Astrocyte of the spinal cord (primary cell): ENCODE measurements at regions not wholly inside any gene's neighbourhood (a gene's known extent, or its start where the extent isn't known, plus 50 kb on each side); places are given as distances from the start of the nearest gene placed in this dataset.

Experiments used
- DNase-seq: peaks from one replicate; pipeline ENCODE4 v3.0.0; 2011; ENCODE audit warnings: low read depth, low spot score
- H3K4me3 ChIP-seq: 2 replicates; pipeline ENCODE4 v1.5.1; 2011; ENCODE audit warnings: low read depth, mild to moderate bottlenecking, low read length, moderate library complexity
- in situ Hi-C: cut with HindIII; loops from 2 replicates; pipeline ENCODE4 v1.10.0; 2017; ENCODE audit warnings: low sequenced_read_pairs
- TF ChIP-seq, protein P1 (sequence below): IDR thresholded peaks from 2 replicates; pipeline ENCODE4 v1.5.1; 2012; ENCODE audit warnings: low read depth, mild to moderate bottlenecking, low read length, inconsistent platforms

GRCh38 chr14:89053303-89053702 lies 228.9 kb downstream of the TTC8 start:
- H3K4me3 ChIP-seq: no peak overlapping the region
- DNase-seq: no peak
- TF ChIP-seq, protein P1, sequence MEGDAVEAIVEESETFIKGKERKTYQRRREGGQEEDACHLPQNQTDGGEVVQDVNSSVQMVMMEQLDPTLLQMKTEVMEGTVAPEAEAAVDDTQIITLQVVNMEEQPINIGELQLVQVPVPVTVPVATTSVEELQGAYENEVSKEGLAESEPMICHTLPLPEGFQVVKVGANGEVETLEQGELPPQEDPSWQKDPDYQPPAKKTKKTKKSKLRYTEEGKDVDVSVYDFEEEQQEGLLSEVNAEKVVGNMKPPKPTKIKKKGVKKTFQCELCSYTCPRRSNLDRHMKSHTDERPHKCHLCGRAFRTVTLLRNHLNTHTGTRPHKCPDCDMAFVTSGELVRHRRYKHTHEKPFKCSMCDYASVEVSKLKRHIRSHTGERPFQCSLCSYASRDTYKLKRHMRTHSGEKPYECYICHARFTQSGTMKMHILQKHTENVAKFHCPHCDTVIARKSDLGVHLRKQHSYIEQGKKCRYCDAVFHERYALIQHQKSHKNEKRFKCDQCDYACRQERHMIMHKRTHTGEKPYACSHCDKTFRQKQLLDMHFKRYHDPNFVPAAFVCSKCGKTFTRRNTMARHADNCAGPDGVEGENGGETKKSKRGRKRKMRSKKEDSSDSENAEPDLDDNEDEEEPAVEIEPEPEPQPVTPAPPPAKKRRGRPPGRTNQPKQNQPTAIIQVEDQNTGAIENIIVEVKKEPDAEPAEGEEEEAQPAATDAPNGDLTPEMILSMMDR: no peak
- in situ Hi-C loops: no loop called here

- no peak overlapping the region for H3K4me3 ChIP-seq
- no peak for DNase-seq
- TF ChIP-seq, protein P1: no peak
- in situ Hi-C loops: no loop called here
Observed at GRCh38 chr14:89056394-89056793, 231.9 kb downstream of the TTC8 start.

DNA sequence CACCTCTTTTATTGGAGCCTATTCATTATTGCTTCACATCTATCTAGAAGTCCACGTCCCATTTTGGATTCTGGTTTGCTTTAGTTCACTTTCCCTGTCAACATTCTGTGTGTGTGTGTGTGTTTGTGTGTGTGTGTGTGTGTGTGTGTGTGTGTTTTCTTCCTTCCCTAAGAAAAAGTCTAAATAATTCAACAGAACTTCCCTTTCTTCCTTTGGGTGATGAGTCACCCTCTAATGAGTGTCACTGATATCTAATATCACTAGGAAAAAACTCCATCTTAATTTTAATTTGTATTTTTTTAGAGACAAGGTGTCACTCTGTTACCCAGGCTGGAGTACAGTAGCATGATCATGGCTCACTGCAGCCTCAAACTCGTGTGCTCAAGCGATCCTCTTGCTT lies 234.2 kb downstream of the TTC8 start:
- TF ChIP-seq, protein P1: no peak
- in situ Hi-C loops: no loop called here
- DNase-seq: no peak
- no peak overlapping the region for H3K4me3 ChIP-seq

- no peak overlapping the region for H3K4me3 ChIP-seq
- in situ Hi-C loops: no loop called here
- TF ChIP-seq, protein P1: no peak
- DNase-seq: no peak
Observed at GRCh38 chr14:89060191-89060590, 235.7 kb downstream of the TTC8 start.

GRCh38 chr14:89061696-89062095 lies 237.2 kb downstream of the TTC8 start:
- TF ChIP-seq, protein P1: no peak
- DNase-seq: no peak
- in situ Hi-C loops: no loop called here
- H3K4me3 ChIP-seq: no peak overlapping the region

- TF ChIP-seq, protein P1: no peak
- in situ Hi-C loops: no loop called here
- no peak for DNase-seq
- H3K4me3 ChIP-seq: no peak overlapping the region
Observed at GRCh38 chr14:89065879-89066278, 241.4 kb downstream of the TTC8 start.
